SK-N-MC (cell line): ENCODE measurements at regions not wholly inside any gene's neighbourhood (a gene's known extent, or its start where the extent isn't known, plus 50 kb on each side); places are given as distances from the start of the nearest gene placed in this dataset.

Experiments used
- EZH2 ChIP-seq: fragments of 200-600 bp; sonication (generic); IDR thresholded peaks from one replicate; pipeline ENCODE4 v1.6.1; 2017; ENCODE audit warnings: antibody characterized with exemption
- FOXP2 ChIP-seq: optimal IDR thresholded peaks from 2 replicates; pipeline ENCODE3; 2011; ENCODE audit warnings: mild to moderate bottlenecking, moderate library complexity; ENCODE audit not compliant: insufficient read depth; ENCODE audit errors: extremely low read length, control extremely low read depth
- POLR2AphosphoS5 ChIP-seq: IDR thresholded peaks from 2 replicates; pipeline ENCODE4 v1.6.1; 2012; ENCODE audit warnings: mild to moderate bottlenecking, low read depth, low read length, borderline replicate concordance

DNA sequence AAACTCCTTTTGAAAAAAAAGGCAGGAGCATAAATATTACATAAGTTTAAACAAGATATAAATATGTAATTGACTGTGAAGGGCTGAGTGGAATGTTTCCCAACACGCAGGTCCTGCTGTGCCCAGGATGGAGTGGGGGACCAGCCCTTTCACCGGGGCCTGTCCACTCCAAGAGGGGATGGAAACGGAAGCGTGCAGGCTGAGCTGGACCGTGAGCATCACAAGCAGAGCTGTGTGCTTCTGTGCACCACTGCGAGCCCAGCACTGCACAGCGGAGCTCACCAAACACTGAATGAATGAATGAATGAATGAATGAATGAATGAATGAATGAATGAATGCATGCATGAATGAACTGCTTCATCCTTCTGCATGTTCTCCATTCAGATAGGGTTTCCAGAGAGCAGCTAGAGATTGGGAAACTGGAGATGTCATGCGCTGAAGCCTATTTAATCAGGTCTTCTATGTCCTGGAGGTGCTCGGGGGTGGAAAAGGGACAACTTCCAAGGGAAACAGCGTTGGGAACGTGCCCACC is 157.7 kb downstream of the ANKRD60 start:
- TF ChIP-seq EZH2, result no peak
- no peak for TF ChIP-seq POLR2AphosphoS5
- no peak for TF ChIP-seq FOXP2
